Dedifferentiated amniotic fluid mesenchymal stem cell (primary cell): ENCODE measurements at regions not wholly inside any gene's neighbourhood (a gene's known extent, or its start where the extent isn't known, plus 50 kb on each side); places are given as distances from the start of the nearest gene placed in this dataset.
"Not testable (repeated sequence)": the region's sequence is repeated elsewhere in the genome, so short reads cannot be mapped to it uniquely, and the experiment has no call there.

Source experiments
- DNase-seq: peaks from one replicate; pipeline ENCODE4 v3.0.0-alpha.2; 2016; ENCODE audit errors: extremely low spot score

DNA sequence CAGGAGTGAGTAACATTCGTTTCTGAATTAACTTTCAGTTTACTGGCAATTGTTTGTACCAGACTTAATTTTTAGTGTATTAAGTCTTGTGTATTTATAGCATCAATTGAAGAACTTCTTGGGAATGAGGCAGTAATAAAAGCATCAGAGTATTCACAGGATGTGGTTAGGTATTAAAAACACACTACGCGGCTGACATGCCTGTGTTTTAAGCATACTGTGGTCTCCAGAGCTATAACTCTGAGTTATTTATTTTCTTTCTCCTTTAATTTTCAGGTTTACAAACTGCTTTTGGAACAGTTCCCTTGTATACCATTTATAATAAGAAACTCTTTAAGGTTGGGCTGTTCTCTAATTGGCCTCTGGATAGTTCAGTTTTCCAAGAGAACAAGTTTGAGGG, 626.1 kb upstream of the NRG3 start:
- DNase-seq, result no peak

DNA sequence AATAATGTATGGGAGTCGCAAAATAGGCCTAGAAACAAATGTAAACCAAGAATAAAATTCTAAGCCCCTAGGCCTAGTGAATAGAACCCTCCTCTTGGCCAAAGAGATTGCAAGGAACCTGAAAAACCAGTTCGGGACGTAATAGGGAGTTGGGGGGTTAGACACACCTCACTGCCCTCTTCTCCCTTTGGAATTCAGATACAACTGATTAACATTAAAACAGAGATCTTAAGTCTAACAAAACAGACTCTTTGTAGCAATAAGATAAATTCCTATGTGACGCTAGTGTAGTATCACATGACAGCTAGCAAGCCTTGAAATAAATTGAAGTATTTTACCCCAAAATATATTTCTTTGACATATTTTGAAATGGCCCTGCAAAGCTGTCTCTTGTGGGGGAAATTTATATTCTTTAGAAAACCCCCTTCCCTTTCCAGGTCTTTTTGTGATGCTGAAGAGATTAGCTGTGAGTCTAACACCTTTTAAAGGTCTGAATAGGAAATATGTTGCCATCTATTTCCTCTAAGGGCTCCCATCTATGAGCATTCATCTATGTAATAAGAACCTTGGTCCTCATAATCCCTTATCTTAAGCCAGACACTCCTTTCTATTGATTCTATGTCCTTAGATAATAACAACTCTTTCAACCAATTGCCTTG, 623.4 kb upstream of the NRG3 start:
- DNase-seq, result no peak

DNA sequence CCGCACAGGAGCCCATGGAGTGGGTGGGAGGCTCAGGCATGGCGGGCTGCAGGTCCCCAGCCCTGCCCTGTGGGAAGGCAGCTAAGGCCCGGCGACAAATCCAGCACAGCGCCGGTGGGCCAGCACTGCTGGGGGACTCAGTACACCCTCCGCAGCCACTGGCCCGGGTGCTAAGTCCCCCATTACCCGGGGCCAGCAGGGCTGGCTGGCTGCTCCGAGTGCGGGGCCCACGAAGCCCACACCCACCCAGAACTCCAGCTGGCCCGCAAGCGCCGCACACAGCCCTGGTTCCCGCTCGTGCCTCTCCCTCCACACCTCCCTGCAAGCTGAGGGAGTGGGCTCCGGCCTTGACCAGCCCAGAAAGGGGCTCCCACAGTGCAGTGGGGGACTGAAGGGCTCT, 610.0 kb upstream of the NRG3 start:
- DNase-seq, result not testable (repeated sequence)

DNA sequence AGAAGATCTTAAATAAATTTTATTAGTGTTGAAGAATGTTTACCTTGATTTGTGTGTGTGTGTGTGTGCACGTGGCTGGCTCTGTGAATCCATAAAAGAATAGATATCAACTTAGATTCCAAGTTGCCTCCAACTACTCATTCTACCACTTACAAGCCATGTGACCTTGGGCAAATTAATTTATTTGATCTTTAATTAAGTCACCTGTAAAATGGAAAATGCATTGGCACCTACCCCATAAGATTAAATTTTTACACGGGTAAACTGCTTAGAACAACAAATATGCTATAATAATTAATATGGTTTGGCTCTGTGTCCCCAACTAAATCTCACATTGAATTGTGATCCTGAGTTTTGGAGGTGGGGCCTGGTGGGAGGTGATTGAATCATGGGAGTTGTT, 604.9 kb upstream of the NRG3 start:
- DNase-seq, result no peak

DNA sequence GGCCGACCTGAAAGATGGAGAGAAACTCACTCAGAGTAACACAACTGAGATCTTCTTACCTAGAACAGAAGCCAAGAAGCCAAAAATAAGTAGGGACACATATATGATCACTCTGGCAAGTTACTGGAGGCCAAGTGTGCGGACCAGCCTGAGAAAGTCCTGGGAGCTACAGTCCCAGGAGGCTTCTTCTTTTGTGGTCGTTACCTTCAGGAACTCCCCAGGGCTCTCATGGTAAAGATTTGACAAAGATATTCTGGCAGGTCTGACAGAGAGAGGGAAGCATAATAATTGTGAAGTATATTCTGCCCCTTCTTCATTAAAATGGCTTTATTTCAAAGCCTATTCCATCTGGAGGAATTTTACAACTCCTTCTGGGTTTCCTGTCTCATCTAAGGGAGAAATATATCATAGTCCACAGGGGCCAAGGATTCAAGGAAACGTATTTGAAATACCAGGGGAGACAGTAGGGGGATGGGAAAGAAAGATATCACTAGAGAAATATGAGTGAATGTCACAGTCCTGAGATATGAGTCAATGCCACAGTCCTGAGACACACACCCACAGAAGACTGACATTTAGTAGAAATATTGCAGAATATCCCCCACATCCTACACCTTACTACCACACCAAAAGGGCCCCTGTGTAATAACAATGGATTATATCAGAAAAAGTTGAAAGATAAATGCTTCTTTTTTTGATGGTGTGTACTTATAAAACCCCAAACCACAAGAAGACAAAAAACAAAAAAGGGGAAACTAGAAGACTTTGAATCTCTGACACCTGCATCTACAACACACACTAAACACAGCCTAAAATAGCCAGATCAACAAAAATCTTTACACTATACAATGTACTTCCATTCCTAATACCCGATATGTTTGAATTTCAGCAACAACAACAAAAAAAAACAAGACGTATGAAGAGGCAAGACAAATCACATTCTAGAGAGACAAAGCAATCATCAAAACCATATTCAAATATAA, 594.2 kb upstream of the NRG3 start:
- DNase-seq, result no peak

DNA sequence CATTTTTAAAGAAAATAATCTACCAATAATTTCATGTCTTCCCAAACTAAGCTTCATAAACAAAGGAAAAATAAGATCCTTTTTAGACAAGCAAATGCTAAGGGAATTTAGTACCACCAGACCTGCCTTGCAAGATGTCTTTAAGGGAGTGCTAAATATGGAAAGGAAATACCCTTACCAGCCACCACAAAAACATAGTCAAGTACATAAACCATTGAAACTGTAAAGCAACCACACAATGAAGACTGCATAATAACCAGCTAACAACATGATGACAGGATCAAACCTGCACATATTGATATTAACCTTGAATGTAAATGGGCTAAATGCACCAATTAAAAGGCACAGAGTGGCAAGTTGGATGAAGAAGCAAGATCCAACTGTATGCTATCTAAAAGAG, 586.5 kb upstream of the NRG3 start:
- DNase-seq, result no peak

DNA sequence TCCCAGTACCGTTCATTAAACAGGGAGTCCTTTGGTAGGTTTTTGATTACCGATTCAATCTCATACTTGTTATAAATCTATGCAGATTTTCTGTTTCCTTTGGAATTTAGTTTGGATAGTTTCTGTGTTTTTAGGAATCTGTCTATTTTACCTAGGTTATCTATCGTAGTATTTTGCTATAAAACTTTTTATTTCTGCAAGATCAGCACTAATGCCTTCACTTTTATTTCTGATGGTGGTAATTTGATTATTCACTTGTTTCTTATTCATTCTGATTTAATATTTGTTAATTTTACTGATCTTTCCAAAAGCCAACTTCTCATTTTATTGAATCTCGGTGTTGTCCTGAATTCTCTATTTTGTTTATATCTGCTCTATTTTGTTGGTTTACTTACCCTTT, 577.7 kb upstream of the NRG3 start:
- no peak for DNase-seq

DNA sequence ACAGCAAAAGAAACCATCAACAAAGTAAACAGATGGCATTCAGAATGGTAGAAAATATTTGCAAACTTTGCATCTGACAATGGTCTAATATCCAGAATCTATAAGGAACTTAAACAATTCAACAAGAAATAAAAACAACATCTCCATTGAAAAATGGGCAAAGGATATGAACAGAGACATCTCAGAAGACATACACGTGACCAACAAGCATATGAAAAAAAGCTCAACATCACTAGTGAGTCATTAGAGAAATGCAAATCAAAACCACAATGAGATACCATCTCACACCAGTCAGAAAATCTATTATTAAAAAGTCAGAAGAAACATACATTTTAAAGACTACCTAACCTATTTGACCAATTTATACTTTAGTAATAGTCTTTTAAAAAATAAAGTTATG, 571.3 kb upstream of the NRG3 start:
- DNase-seq, result no peak

DNA sequence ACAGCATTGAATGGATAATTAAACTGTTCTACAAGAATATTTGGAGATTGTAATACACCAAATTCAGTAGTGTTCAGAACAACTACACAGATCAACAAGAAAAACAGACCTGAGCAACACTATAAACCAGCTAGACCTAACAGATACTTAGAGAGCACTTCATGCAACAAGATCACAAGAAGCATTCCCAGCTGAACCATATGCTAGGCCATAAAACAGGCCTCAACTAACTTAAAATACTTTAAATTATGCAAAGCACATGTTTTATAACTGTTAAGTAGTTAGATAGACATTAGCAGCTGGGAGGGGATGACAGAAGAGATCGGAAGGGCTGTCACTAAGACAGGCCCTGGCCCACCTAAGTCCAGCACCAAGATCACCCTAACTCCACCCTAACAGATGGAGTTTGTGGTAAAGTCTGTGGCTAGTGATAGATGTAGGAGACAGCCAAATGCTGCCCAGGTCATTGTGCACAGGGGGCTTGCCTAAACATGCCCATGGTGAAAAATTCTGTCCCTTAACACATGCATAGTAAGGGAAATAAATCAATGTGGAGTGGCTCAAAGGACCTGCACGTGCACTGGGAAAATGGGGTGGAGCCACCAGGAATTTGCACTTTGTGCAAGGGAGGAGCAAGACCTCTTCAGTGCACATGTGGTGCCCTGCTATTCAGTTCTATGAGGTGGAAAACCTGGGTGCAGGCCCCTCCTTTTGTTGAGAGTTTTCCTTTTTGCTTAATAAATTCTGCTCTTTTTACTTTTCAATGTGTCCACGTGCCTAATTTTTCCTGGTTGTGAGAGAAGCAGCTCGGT, 567.8 kb upstream of the NRG3 start:
- DNase-seq, result no peak

DNA sequence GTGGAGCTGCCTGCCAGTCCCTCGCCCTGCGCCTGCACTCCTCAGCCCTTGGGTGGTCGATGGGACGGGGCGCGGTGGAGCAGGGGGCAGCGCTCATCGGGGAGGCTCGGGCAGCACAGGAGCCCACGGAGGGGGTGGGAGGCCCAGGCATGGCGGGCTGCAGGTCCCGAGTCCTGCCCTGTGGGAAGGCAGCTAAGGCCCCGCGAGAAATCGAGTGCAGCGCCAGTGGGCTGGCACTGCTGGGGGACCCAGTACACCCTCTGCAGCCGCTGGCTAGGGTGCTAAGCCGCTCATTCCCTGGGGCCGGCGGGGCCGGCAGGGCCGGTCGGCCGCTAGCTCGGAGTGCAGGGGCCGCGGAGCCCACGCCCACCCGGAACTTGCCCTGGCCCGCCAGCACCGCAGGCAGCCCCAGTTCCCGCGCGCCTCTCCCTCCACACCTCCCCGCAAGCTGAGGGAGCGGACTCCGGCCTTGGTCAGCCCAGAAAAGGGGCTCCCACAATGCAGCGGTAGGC, 565.9 kb upstream of the NRG3 start:
- DNase-seq, result no peak

DNA sequence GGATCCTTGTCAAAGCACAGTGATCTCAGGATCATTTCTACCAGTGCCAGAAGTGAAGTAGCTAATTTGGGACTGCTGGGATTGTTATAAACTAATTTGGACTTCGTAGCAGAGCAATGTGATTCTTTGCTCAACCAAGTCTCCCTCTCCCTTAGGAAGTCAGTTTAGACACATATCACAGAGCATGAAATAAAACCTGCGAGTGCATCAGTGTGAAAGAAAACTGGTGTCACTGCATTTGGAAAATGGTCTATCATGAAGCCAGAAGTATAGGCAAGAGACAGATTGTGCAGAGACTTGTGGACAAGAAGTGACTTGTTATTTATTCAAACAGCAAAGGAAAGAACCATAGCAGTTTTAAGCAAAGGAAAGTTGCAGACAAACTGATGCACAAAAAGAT, 560.5 kb upstream of the NRG3 start:
- DNase-seq, result no peak

DNA sequence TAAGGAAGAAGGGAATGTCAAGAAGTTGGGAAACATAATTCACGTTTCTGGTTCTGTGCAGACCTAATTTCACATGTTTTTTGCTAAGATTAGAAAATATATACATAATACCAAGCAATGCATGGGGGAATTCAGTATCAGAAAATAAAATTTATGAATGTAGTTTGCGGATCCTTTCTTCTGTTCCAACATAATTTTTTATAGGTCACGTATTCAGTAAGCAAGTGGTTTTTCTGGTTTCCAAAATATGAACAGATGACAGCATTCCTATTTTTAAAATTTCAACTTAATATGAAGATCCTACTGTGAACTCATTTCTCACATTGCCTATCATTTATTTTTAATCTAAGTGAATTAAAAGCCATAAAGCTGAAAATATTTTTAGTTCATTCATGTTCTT, 560.0 kb upstream of the NRG3 start:
- no peak for DNase-seq

DNA sequence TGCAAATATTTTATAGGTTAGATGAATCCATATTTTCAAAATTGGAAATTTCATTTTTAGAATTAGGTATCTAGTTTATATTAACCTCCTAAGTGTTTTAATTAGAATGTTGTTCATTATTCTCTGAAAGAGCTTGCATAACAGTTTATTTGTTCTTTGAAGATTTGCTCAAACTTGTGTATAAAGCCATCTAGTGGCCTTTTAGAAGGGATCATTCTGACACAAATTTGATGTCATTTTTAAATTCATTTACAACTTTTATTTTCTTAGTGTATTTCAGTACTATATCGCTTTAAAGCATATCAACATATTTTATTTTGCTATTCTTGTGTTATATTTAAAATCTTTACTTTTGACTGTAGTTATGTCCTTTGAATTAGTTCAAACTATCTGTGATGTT, 527.0 kb upstream of the NRG3 start:
- DNase-seq, result no peak

DNA sequence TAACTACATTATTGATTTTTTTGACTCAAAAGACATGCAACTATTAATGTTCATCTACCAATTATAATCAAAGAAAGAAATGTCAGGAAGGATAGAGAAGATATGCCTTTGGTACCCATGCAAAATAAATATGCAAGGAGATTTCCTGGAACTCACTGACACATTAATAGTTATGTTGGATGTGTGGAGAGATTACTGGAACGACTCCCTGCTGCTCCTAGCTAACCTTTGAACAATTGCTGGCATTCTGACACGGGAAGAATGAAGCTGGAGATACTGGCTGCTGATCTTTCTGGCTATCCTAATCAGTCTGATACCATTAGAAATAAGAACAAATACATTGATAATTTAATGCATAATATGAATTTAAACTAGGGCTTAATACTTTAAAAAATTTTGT, 507.9 kb upstream of the NRG3 start:
- no peak for DNase-seq

DNA sequence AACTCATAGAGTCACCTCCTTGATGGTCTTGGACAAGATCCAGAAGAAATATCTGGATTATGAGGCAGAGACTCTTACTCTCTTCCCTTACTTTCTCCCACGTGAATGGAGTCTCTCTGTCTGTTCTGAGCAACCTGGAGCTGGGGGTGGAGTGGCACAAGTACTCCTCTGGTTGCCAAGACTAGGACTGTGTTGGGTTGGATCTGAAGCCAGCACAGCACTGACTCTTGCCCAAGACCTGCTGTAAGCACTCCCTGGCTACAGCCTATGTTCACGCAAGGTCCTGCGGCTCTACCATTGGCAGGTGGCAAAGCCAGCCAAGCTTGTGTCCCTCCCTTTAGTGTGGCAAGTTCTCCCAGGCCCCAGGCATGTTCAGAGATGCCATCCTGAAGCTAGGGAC, 488.2 kb upstream of the NRG3 start:
- DNase-seq, result no peak

DNA sequence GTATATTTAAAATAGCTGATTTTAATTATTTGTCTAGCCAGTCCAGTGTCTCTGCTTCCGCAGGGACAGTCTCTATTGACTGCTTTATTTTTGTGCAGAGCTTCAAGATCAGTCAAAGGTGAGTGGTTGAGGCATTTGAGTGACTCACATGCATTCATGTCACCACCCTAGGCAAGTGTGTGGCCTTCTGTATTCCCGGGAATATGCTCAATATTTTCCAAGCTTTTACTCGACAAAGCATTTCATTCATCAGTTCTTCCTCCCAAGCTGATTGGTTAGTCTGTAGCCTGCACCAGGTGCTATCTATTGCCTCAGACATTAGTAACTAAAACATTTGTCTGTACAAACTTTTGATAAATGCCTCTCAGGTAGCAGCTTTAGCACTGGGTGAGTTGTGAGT, 471.5 kb upstream of the NRG3 start:
- no peak for DNase-seq

DNA sequence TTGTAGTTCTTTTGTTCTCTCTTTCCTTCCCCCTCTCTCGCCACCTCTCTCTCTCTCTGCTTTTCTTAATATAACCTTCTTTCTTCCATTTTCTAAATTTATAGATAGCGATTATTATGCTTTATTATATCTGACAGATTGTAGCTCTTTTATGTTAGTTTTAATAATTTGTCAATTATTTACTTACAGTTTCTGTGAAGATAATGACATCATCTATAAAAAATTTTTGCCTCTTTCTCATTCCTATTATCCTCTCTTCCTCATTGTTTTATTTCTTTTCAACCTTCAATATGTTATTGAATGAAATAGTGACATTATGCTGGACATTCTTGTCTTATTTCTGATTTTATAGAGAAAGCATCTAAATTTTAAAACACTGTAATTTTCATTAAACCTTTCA, 469.6 kb upstream of the NRG3 start:
- no peak for DNase-seq

DNA sequence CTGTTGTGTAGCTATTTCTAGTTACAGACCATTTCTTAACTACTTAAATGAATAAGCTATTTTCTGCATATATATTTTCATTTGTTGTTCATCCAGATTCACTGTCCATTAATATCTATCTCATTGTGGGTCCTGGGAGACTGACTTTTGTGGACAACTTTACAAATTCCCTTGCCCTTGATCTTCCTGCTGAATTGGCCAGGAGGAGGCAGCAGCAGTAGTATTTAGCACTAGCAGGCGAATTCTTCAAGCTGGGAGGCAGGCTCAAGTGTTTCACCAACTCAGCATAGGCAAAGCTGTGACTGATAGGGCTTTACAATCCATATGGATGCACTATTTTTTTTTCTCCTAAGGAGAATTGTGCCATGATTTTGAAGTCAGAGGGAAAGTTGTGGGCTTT, 461.0 kb upstream of the NRG3 start:
- no peak for DNase-seq

DNA sequence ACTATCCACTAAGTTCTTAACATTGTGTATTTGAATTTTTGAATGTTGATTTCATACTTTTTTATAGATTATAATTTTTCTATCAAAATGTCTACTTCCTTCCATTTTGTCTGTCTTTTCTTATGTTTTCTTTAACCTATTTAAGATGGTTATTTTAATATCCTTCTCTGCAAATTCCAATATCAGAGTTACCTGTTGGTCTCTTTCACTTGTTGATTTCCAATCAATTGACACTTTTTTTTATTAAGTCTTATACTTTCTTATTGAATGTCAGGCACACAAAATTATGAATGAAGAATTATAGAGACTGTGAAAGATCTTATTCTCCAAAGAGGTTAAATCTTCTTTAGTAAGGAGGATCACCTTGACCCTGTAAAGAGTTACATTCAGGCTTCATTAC, 448.3 kb upstream of the NRG3 start:
- no peak for DNase-seq

DNA sequence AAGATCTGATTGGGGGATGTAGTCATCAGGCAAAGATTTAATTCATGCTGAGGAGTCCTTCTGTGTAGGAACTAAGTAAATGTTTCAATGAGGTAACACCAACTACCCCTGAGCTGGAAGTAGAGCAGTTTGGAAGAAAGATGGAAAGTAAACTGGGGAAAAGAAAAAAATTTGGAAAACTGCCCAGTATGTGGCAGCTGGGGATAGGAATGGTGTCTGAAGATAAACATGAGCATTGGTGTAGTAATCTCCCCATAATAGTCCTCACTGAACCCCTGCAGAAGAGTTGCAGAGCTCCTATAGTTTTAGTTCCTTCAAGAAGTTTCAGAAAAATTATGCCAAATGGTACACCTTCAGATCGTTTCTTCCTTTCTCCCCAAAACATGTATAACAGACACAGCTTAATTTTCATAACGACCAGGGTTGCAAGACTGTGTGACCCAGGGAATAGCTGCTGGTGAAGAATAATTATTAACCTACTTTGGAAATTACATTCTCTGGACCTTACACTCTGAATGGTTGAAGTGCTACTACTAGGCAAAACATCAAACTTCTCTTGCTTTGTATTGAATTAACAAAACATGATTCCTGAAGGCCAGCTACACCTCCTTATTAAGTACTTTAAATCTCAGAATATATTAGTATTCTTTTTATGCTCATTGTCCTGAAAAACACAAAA, 446.4 kb upstream of the NRG3 start:
- no peak for DNase-seq

DNA sequence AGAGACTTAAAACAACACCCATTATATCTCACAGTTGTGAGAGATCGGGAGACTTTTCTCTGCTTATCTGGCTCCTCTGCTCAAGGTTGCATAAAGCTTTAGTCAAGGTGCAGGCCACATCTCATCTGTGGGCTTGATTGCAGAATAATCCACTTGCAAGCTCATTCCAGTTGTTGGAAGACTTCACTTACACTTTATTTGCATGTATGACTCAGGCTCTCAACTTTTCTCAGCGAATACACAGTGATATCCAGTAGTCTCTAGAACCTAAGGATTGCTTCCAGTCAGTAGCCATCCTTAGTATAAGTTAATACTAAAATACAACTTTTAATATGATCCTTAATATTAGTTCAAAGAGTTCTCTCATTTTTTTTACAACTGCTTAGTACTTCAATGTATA, 435.5 kb upstream of the NRG3 start:
- no peak for DNase-seq

DNA sequence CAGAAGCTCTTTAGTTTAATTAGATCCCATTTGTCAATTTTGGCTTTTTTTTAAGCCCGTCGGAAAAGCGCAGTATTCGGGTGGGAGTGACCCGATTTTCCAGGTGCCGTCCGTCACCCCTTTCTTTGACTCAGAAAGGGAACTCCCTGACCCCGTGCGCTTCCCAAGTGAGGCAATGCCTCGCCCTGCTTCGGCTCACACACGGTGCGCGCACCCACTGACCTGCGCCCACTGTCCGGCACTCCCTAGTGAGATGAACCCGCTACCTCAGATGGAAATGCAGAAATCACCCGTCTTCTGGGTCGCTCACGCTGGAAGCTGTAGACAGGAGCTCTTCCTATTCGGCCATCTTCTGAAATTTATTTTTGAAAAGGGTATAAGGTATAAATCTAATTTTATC, 433.4 kb upstream of the NRG3 start:
- DNase-seq, result not testable (repeated sequence)
